GM19238 (cell line): ENCODE measurements at regions not wholly inside any gene's neighbourhood (a gene's known extent, or its start where the extent isn't known, plus 50 kb on each side); places are given as distances from the start of the nearest gene placed in this dataset.
A peak's percentile ranks its signal among the peaks of the same experiment; 100 is the strongest.

ENCODE experiments used
- DNase-seq: peaks from one replicate; pipeline ENCODE4 v3.0.0; 2011; ENCODE audit warnings: low spot score; ENCODE audit not compliant: insufficient read length

DNA sequence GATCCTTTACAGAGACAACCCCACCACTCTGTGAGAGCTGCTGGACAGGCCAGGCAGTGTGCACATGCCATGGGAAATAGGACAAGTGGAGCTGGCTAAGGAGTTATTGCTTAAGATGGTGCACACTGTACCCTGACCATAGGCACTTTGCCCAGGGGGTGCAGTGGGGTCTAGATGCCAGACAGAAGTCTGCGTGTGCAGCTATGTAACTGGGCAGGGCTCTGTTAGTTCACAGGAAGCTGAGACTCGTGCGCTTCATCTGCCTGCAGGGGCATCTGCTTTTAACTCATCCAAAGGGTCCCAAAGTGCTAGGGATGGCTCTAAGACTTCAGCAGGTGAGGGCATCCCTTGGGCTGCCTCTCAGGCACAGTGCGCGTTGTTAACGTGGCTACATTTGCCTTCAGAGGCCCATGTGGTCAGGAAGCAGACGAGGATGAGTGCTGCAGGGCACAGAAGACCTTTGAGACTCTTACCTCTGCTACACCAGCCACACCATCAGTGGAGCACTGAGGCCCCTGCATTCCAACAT is 77.7 kb upstream of the GPR26 start:
- DNase-seq: no peak

- no peak for DNase-seq
These were observed 70.5 kb upstream of the GPR26 start for GRCh38 chr10:123595661-123596060.

DNA sequence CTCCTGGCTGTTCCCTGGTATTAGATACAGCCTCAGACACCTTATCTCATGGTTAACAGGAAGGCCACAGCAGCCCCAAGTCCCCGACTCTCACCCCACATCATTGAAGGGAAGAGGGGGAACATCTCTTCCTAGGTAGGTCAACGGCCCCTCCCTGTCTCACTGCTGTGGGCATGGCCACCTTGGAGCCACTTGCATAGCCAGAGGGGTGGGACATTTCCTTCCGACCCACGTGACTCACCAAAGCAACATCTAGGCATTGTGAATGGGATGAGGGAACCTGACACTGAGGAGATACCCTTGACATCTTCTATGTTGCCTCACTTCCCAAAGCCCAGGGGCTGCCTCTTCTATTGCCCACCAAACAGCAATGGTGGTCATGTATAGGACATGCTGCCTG is 68.5 kb upstream of the GPR26 start:
- DNase-seq: no peak

DNA sequence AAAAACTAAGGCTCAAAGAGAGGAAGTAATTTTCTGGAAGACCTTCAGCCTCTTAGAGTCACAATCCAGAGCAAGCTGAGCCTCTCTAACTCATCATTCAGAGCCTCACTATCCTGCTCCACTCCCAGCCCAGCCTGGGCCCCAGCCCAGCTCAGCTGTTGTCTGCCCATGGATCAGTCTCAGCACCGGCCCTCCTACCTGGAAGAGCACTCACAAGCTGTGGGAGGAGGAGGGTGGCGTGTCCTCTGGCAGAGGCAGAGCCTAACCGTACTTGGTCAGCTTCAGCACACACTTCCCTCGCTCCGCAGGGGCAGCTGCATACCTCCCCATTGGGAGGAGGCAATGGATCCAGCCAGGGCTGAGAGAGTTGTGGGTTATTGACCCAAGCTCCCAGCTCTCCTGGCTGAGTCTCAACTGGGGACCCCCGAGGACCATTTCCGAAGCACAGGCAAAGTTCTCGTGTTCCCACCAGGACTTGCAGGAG is 66.7 kb upstream of the GPR26 start:
- DNase-seq: no peak

DNA sequence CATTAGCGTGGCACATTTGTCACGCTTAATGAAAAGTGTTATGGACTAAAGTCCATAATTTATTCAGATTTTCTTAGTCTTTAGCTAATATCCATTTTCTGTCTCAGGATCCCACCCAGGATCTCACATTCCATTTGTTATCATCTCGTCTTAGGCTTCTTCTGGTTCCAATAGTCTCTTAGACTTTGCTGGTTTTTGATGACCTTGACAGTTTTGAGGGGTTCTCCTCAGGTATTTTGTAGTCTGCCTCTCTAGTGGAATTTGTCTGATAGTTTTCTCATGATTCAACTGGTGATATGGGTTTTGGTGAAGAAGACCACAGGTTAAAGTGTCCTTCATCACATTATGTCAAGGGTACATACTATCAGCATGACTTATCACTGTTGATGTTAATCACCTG is 66.0 kb upstream of the GPR26 start:
- no peak for DNase-seq

DNA sequence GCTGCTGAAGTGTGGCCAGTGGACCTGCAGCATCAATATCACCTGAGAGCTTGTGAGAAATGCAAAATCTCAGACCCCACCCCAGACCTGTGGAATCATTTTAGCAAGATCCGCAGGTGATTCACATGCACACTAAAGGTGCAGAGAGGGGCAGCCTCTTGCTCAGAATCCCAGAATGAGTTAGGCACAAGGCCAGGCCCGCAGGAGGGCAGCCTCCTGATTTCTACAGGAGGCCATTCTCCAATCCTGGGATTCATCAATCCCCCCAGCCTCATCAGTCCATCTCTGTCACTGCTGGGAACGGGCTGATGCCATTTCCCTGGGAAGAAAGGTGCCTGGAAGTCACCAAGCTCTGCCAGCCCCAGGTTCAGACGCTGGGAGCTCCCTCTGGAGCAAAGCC is 63.0 kb upstream of the GPR26 start:
- no peak for DNase-seq

- no peak for DNase-seq
These were observed 61.6 kb upstream of the GPR26 start for GRCh38 chr10:123604506-123604905.

DNA sequence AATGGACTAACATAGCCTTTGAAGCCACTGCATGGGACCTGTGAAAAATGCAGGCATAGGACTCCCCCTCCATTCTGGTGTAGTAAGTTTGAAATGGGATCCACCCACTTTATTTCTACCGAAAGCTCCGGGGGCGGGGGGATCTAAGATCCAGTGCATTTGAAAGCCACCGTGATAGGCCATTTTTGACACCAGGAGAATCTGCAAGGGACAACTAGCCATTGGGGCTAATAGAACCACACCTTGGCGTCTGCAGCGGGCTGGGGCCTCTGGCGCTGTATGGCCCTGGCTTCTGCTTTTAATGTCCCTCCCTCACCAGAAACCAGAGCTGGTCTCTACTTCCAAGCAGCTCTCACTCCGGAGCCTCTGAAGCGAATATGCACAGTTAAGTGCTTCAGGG is 60.1 kb upstream of the GPR26 start:
- DNase-seq: no peak

GRCh38 chr10:123606955-123607354 is 59.2 kb upstream of the GPR26 start:
- no peak for DNase-seq

GRCh38 chr10:123607386-123607785 is 58.8 kb upstream of the GPR26 start:
- DNase-seq: no peak

DNA sequence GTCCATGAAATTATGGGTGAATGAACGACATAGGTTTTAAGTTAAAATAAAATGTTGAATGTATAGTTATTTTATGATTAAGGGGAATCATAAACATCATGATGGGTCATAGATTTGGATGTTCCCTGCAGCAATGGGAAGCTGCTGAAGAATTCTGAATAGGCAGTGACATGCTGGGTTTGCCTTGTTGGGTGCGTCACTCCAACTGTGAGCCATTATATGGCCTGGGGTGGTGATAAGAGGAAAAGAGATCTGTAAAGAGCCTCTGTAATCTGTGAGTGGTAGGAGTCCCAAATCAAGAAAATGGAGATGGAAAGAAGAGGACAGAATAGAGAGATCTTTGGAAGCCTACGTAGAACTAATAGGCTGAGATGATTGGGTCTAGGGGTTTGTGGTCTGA is 58.1 kb upstream of the GPR26 start:
- DNase-seq: no peak

DNA sequence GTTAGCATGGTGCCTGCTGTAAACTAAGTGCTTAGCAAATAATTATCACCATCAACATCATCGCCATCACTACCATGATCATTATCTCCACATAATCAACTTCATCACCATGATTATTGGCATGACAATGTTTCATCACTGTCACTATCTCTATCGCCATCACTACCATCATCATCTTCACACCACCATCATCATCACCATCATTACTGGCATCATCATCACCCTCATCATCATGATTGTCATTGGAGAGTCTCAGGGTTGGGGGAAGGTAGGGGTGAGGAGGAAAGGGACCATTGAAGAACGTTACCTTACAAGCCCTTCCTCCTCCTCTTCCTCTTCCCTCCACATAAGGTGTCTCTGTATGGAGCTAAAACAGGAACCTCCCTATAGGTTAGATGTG is 54.9 kb upstream of the GPR26 start:
- DNase-seq: no peak

DNA sequence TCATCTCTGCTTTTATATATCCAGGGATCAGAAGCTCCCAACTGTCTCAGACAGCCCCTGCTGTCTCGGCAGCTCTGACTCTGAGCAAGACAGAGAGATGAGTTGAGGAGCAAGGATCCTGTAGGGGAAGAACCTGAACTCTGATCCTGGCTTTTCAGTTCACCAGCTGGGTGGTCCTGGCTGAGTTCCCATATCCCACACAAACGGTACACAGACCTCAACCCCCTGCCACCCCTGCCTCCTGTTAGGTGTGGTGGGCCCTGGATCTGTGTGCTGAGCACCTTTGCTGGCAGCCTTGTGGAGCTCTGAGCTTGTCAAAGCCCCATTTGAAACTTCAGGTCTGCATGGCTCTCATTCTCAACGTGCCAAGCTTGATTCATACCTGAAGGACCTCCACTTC is 54.3 kb upstream of the GPR26 start:
- DNase-seq: no peak

GRCh38 chr10:123613346-123613850 is 52.8 kb upstream of the GPR26 start:
- no peak for DNase-seq

DNA sequence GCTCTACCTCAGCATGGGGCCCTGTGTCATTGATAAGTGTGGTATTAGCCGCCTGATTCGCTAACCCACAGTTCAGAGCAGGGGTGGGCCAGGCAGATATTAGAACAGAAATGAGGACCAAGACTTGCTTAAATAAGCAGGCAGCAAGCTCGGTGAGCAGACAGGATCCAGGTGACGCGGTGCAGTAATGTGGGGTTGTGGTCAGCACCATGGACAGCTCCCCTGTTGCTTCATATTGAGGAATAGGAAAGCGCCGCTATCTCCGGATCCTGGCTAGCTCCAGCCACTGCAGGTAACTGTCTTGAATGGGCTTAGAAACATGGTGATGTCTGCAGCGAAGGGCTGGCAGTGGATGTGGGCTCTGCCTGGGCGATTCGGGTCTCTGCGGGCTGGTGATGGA is 51.3 kb upstream of the GPR26 start:
- peak; percentile 25 for DNase-seq
